ENCODE measurements at regions not wholly inside any gene's neighbourhood (a gene's known extent, or its start where the extent isn't known, plus 50 kb on each side); places are given as distances from the start of the nearest gene placed in this dataset.
"Not testable (repeated sequence)": the region's sequence is repeated elsewhere in the genome, so short reads cannot be mapped to it uniquely, and the experiment has no call there.

DNA sequence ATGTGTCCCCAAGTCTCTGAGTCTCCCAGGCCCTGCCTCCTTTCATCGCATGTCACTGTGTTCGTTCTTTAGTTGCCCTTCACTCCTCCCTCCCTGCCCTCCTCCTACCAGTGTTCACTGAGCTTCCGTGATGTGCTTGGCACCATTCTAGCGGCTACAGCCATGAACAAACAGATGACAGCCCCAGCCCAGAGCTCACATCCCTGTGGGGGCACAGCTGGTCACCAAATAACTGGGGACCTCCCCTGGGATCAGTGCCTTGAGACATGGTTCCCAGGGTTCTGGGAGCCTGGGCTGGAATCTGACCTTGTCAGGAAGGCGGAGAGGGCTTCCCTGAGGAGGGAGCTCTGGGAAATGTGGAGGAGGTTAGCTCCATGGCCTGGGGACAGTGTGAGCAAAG lies 320.7 kb downstream of the PTPRU start:
- FAIRE-seq (no peak), DNase-seq (ENCODE audit: insufficient read length, low spot score) (no peak)
- TF ChIP-seq, protein P1, sequence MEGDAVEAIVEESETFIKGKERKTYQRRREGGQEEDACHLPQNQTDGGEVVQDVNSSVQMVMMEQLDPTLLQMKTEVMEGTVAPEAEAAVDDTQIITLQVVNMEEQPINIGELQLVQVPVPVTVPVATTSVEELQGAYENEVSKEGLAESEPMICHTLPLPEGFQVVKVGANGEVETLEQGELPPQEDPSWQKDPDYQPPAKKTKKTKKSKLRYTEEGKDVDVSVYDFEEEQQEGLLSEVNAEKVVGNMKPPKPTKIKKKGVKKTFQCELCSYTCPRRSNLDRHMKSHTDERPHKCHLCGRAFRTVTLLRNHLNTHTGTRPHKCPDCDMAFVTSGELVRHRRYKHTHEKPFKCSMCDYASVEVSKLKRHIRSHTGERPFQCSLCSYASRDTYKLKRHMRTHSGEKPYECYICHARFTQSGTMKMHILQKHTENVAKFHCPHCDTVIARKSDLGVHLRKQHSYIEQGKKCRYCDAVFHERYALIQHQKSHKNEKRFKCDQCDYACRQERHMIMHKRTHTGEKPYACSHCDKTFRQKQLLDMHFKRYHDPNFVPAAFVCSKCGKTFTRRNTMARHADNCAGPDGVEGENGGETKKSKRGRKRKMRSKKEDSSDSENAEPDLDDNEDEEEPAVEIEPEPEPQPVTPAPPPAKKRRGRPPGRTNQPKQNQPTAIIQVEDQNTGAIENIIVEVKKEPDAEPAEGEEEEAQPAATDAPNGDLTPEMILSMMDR (IDR thresholded peaks at IDR 0.05; ENCODE audit: insufficient read depth, missing control alignments) = no peak

DNA sequence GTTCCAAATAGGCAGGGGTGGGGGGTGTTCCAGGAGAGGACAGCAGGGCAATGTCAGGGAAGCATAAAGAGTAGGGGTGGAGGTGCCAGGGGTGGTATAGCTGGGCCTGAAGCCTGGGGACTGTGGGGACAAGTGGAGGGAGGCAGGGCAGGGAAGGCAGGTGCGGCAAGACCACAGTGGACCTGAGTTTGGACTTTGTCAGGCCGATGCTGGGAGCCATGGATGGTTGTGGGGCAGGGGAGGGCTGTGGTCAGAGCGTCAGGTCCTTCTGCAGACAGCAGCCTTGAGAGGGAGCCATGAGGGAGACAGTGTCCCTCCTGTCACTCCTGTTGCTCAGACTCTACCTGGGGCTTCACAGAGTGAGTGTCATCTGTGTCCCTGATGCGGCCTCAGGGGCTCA lies 320.3 kb downstream of the PTPRU start:
- DNase-seq (ENCODE audit: insufficient read length, low spot score) = no peak
- FAIRE-seq = no peak
- TF ChIP-seq, protein P1 (IDR thresholded peaks at IDR 0.05; ENCODE audit: insufficient read depth, missing control alignments) = no peak

DNA sequence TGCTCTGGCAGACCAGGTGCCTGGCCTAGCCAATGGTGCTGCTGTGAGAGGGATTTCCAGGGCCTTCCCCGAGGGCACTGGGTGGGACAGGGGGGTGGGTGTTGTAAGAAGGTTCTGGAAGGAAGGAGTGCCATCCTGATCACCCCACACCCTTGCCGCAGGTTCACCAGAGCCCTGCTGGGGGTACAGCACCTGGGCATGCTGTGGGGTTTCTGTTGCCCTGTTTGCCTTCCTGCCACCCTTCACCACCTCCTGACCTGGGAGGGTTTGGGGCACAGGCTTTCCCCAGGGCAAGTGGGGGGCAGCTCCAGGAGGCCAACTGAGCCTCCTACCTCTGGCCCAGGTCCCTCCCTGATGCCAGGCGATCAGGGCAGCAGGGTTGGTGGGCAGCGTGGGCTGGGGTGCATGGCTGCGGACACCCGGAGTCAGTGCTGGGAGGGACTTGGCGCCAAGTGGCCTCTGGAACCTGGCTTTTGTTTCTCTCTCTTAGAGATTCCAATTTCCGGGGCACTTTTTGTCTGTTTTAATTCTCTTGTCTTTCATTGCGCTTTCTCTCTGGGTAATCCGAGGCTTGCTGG lies 318.8 kb downstream of the PTPRU start:
- TF ChIP-seq, protein P1 (IDR thresholded peaks at IDR 0.05; ENCODE audit: insufficient read depth, missing control alignments) = no peak
- FAIRE-seq = no peak
- DNase-seq (ENCODE audit: insufficient read length, low spot score) = no peak

DNA sequence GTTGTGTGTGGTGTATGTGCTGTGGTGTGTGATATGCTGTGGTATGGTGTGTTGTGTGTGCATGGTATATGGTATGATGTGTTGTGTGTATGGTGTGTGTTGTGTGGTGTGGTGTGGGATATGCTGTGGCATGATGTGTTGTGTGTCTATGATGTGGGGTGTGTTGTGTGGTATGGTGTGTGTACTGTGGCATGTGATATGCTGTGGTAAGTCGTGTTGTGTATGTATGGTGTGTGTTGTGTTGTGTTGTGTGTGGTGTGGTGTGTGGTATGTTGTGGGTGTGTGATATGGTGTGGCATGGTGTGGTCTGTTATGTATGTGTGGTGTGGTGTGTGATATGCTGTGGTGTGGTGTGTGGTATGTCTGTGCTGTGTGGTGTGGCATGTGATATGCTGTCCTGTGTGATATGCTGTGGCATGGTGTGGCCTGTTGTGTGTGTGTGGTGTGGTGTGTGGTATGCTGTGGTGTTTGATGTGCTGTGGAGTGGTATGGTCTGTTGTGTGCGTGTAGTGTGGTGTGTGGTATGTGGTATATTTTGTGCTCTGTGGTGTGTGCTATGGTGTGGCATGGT lies 318.0 kb downstream of the PTPRU start:
- TF ChIP-seq, protein P1 (IDR thresholded peaks at IDR 0.05; ENCODE audit: insufficient read depth, missing control alignments) = no peak
- DNase-seq (ENCODE audit: insufficient read length, low spot score) (no peak), FAIRE-seq (no peak)

DNA sequence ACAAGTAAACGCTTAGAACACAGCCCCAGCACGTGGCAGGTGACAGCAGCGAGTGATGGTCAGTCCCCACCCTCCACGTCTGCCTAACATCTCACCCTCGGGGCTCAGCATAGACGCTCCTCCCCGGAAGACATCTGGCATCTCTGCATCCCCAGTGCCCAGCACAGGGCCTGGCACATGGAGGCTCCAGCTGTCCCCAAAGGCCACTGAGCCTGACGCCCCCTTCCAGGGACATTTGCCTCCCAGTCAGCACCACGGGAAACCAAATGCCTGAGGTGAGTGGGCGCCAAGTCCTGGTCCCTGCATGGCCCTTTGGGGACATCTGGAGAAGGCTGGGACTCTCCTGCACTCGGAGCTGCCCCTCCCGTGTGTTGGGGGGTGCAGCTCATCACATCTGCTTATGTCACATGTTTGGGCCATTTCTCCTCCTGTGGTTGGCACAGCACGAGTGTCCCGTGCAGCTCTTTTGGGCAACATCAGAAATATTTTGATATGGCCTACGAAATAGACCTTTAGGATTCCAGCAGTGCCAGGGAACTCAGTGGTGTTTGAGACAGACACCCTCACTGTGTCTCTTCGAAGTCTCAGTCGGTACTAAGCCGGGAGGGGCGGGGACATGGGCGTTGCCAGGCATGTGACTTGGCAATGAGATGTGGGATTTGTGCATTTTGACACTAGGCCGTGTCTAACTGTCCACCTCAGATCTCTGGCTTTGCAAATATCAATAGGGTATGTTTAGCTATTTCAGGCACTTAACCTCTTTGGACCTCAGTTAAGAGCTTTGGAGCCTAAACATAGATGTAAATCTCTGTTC lies 315.0 kb downstream of the PTPRU start:
- no peak for DNase-seq (ENCODE audit: insufficient read length, low spot score)
- no peak for FAIRE-seq
- TF ChIP-seq, protein P1 (IDR thresholded peaks at IDR 0.05; ENCODE audit: insufficient read depth, missing control alignments) = no peak

DNA sequence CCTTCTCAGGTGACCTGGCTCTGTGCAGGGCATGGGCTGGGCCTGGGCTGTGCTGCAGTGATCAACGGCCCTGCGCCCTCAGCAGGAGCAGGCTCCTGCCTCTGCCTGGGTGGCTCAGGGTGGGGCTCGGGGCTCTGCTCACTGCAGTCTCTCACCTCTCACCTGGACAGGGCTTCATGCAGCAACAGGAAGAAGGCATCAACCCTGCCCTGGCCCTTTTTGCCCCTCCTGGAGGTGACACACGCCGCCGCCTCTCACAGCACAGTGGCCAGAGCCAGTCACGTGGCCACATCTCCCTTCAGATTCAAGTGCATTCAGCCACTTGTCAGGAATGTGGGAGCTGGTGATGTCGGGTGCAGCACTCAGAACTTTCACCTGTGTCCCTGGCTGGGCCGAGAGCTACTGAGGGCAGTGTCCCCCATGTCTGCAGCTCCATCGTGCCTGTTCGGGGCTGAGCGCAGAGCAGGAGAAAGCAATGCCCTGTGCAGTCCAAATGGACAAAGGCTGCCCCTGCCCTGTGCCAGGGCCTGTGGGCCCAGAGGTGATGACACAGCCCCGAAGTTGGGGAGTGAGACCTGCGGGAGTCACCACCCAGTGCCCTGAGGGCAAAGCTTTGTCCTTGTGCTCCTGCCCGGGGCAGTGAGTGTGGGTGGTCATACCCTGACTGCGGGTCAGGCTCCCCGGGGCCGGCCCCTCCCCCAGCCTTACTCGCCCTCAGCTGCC lies 314.0 kb downstream of the PTPRU start:
- FAIRE-seq (no peak), DNase-seq (ENCODE audit: insufficient read length, low spot score) (no peak)
- TF ChIP-seq, protein P1 (IDR thresholded peaks at IDR 0.05; ENCODE audit: insufficient read depth, missing control alignments) = no peak

DNA sequence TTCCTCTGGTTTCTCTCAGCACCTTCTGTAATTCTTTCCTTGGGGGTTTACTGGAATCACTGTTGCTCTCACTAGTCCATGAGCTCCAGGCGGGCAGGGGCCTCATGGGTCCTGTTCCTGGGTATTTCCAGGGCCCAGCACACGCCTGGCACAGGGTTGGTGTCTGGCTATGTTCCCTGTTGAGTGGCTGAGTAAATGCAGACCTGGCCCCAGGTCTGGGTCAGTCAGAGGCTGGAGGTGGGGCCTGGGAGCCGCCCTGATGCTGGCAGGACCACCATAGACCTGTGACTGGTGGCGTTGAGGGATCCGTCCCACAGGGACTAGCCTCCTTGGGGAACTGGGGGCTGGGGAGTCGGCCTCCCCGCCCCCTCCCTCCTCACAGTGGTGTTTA lies 313.4 kb downstream of the PTPRU start:
- not testable (repeated sequence) for FAIRE-seq; DNase-seq (ENCODE audit: insufficient read length, low spot score)

Measured in D721Med (cell line).